ENCODE measurements at regions not wholly inside any gene's neighbourhood (a gene's known extent, or its start where the extent isn't known, plus 50 kb on each side); places are given as distances from the start of the nearest gene placed in this dataset.

DNA sequence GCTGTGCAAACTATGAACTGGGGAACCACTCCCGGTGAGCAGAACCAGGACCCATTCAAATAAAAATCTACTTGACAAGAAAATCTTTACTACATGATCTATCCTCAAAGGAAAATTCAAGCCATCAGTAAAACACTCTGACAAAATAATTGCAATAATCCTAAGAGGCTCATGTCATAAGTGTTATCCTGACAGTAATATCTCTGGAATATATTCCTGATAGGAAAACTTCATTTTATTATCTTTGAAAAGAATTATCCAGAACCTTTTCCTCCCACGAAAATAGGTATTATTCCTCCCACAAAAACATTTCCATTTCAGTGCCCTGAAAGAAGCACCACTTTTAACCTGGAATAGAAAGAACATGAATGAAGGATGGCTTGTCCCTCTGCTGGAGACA lies 357.7 kb upstream of the PCDH7 start:
- Histone ChIP-seq H3K27me3 (ENCODE audit: insufficient read depth, poor library complexity, severe bottlenecking) (no peaks in the 10 kb centered on the region), H3K4me3 (ENCODE audit: severe bottlenecking) (no peak overlapping the region), H3K9me3 (ENCODE audit: severe bottlenecking) (peaks cover 3% of the 10 kb centered on the region), H3K36me3 (ENCODE audit: low read depth) (no peaks in the 10 kb centered on the region), H3K27ac (ENCODE audit: poor library complexity, severe bottlenecking) (no peak overlapping the region), H3K4me1 (ENCODE audit: insufficient read depth, poor library complexity, severe bottlenecking) (no peaks in the 10 kb centered on the region)
- ATAC-seq (ENCODE audit: low read depth) (no peak), DNase-seq (ENCODE audit: low spot score) (no peak)
- TF ChIP-seq, protein P1, sequence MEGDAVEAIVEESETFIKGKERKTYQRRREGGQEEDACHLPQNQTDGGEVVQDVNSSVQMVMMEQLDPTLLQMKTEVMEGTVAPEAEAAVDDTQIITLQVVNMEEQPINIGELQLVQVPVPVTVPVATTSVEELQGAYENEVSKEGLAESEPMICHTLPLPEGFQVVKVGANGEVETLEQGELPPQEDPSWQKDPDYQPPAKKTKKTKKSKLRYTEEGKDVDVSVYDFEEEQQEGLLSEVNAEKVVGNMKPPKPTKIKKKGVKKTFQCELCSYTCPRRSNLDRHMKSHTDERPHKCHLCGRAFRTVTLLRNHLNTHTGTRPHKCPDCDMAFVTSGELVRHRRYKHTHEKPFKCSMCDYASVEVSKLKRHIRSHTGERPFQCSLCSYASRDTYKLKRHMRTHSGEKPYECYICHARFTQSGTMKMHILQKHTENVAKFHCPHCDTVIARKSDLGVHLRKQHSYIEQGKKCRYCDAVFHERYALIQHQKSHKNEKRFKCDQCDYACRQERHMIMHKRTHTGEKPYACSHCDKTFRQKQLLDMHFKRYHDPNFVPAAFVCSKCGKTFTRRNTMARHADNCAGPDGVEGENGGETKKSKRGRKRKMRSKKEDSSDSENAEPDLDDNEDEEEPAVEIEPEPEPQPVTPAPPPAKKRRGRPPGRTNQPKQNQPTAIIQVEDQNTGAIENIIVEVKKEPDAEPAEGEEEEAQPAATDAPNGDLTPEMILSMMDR (IDR thresholded peaks at IDR 0.05; ENCODE audit: poor library complexity, severe bottlenecking): no peak

DNA sequence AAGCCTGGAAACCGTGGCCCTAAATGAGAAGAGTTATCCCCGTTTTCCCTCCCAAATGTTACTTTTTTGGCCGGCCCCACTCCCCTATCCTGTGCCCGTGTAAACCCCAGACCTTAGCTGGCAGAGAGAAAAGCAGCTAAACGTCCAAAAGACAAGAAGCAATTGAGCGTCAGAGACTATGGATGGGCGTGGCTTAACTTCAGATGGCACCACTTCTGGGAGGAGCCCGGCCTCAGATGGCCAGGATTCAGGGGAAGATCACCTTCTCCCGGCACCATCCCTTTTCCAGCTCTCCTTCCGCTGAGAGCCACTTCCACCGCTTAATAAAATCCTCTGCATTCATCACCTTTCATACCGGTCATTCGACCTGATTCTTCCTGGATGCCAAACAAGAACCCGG lies 350.1 kb upstream of the PCDH7 start:
- Histone ChIP-seq H3K27me3 (ENCODE audit: insufficient read depth, poor library complexity, severe bottlenecking) (no peaks in the 10 kb centered on the region), H3K27ac (ENCODE audit: poor library complexity, severe bottlenecking) (no peak overlapping the region), H3K4me3 (ENCODE audit: severe bottlenecking) (no peak overlapping the region), H3K4me1 (ENCODE audit: insufficient read depth, poor library complexity, severe bottlenecking) (no peaks in the 10 kb centered on the region), H3K9me3 (ENCODE audit: severe bottlenecking) (no peaks in the 10 kb centered on the region), H3K36me3 (ENCODE audit: low read depth) (no peaks in the 10 kb centered on the region)
- ATAC-seq (ENCODE audit: low read depth) (no peak), DNase-seq (ENCODE audit: low spot score) (no peak)
- TF ChIP-seq, protein P1 (IDR thresholded peaks at IDR 0.05; ENCODE audit: poor library complexity, severe bottlenecking): no peak

DNA sequence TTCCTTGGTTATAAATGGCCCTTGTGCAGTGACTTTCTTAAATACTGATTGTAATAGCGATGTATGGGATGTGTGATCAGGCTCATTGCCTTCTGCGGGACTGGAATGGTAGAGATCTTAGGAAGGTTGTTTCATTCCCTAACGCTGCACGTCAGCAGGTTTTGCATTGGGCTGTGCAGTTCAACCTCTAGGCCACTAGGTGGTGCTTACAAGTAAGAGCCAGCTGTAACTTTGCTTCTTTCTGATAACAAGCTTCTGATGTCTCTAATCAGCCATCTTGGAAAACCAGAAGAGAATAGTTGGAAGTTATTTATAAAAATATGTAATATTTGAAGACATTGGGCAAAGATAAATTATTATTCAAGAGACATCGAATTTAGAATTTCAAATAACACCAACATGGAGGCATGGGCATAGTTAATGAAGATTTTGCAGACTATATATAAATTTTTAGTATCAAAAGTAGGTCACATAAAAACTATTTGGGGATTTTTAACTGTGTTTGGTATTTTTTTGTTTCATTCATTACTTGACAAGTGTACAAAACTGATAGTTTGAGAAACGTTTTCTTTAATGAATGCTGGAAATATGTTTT lies 339.7 kb upstream of the PCDH7 start:
- Histone ChIP-seq H3K27me3 (ENCODE audit: insufficient read depth, poor library complexity, severe bottlenecking) (no peaks in the 10 kb centered on the region), H3K9me3 (ENCODE audit: severe bottlenecking) (no peaks in the 10 kb centered on the region), H3K4me3 (ENCODE audit: severe bottlenecking) (no peak overlapping the region), H3K36me3 (ENCODE audit: low read depth) (no peaks in the 10 kb centered on the region), H3K4me1 (ENCODE audit: insufficient read depth, poor library complexity, severe bottlenecking) (no peaks in the 10 kb centered on the region), H3K27ac (ENCODE audit: poor library complexity, severe bottlenecking) (no peak overlapping the region)
- TF ChIP-seq, protein P1 (IDR thresholded peaks at IDR 0.05; ENCODE audit: poor library complexity, severe bottlenecking): peak; percentile 93
- no peak for DNase-seq (ENCODE audit: low spot score)
- ATAC-seq (ENCODE audit: low read depth): peak; percentile 77

DNA sequence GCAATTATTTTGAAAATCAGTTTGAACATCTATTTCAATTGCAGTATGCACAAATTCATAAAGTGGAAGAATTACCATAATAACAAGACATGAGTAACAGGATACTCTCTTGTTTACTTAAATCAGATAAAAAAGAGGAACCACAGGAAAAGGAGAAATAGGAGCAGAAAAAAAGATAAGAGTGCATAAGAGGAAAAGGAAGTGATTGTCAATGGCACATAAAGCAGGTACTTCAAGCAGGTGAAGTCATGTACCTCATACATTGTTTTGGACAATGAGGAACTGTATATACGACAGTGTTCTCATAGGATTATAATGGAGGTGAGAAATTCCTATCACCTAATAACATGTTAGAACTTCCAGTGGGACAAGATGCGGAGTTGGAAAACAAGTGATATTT lies 334.5 kb upstream of the PCDH7 start:
- H3K27me3 ChIP-seq (ENCODE audit: insufficient read depth, poor library complexity, severe bottlenecking): no peaks in the 10 kb centered on the region
- no peaks in the 10 kb centered on the region for H3K4me1 ChIP-seq (ENCODE audit: insufficient read depth, poor library complexity, severe bottlenecking)
- no peak overlapping the region for H3K4me3 ChIP-seq (ENCODE audit: severe bottlenecking)
- ATAC-seq (ENCODE audit: low read depth) (no peak), DNase-seq (ENCODE audit: low spot score) (no peak)
- H3K36me3 ChIP-seq (ENCODE audit: low read depth): no peaks in the 10 kb centered on the region
- TF ChIP-seq, protein P1 (IDR thresholded peaks at IDR 0.05; ENCODE audit: poor library complexity, severe bottlenecking): no peak
- H3K27ac ChIP-seq (ENCODE audit: poor library complexity, severe bottlenecking): no peak overlapping the region
- H3K9me3 ChIP-seq (ENCODE audit: severe bottlenecking): no peaks in the 10 kb centered on the region

DNA sequence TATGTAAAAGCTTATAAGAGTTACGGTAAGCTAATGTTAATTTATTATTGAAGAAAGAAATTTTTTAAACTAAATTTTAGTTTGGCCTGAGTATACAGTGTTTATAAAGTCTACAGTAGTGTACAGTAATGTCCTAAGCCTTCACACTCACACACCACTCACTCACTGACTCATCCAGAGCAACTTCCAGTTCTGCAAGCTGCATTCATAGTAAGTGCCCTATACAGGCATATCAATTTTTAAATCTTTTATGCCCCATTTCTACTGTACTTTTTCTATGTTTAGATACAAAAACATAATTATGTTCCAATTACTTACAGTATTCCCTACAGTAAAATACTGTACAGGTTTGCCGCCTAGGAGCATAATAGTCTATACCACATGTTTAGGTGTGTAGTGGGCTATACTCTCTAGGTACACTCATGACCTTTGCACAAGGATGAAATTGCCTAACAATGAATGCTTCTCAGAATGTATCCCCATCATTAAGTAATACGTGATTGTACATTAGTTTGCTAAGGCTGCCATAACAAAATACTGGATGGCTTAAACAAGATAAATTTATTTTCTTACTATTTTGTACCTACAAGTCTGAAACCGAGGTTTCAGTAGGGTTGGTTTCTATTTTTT lies 333.8 kb upstream of the PCDH7 start:
- no peaks in the 10 kb centered on the region for H3K27me3 ChIP-seq (ENCODE audit: insufficient read depth, poor library complexity, severe bottlenecking)
- no peaks in the 10 kb centered on the region for H3K36me3 ChIP-seq (ENCODE audit: low read depth)
- DNase-seq (ENCODE audit: low spot score) (no peak), ATAC-seq (ENCODE audit: low read depth) (peak; percentile 80)
- TF ChIP-seq, protein P1 (IDR thresholded peaks at IDR 0.05; ENCODE audit: poor library complexity, severe bottlenecking): no peak
- H3K27ac ChIP-seq (ENCODE audit: poor library complexity, severe bottlenecking): no peak overlapping the region
- no peak overlapping the region for H3K4me3 ChIP-seq (ENCODE audit: severe bottlenecking)
- no peaks in the 10 kb centered on the region for H3K9me3 ChIP-seq (ENCODE audit: severe bottlenecking)
- H3K4me1 ChIP-seq (ENCODE audit: insufficient read depth, poor library complexity, severe bottlenecking): no peaks in the 10 kb centered on the region

Measured in RWPE2 (cell line).